ENCODE measurements at regions not wholly inside any gene's neighbourhood (a gene's known extent, or its start where the extent isn't known, plus 50 kb on each side); places are given as distances from the start of the nearest gene placed in this dataset.

GRCh38 chr10:7507887-7508726, 97.3 kb upstream of the SFMBT2 start:
- no peaks in the 10 kb centered on the region for H3K27me3 ChIP-seq (ENCODE audit: control insufficient read depth in 3 of 3, insufficient read depth in 3 of 3, low read length in 2 of 3)
- no peaks in the 10 kb centered on the region for H3K4me1 ChIP-seq (ENCODE audit: control insufficient read depth in 5 of 5, insufficient read depth in 5 of 5, low read length in 5 of 5)
- ATAC-seq (ENCODE audit: insufficient read depth, low FRiP score) = no peak
- no peak overlapping the region for H3K27ac ChIP-seq (ENCODE audit: low read depth in 1 of 2, low read length in 1 of 2)
- 34 to 60% methylated on average over 13 of the region's 13 CpGs for WGBS, 2 donors
- H3K9me3 ChIP-seq (ENCODE audit: control insufficient read depth in 4 of 4, insufficient read depth in 3 of 4, low read length in 3 of 4) = peaks cover 0 to 3% (median 1%) of the 10 kb centered on the region in 4 donors
- TF ChIP-seq, protein P1, sequence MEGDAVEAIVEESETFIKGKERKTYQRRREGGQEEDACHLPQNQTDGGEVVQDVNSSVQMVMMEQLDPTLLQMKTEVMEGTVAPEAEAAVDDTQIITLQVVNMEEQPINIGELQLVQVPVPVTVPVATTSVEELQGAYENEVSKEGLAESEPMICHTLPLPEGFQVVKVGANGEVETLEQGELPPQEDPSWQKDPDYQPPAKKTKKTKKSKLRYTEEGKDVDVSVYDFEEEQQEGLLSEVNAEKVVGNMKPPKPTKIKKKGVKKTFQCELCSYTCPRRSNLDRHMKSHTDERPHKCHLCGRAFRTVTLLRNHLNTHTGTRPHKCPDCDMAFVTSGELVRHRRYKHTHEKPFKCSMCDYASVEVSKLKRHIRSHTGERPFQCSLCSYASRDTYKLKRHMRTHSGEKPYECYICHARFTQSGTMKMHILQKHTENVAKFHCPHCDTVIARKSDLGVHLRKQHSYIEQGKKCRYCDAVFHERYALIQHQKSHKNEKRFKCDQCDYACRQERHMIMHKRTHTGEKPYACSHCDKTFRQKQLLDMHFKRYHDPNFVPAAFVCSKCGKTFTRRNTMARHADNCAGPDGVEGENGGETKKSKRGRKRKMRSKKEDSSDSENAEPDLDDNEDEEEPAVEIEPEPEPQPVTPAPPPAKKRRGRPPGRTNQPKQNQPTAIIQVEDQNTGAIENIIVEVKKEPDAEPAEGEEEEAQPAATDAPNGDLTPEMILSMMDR (IDR thresholded peaks at IDR 0.05; ENCODE audit: control extremely low read depth, extremely low read depth) = no peak
- DNase-seq = no peak
- no peak overlapping the region for H3K9ac ChIP-seq (ENCODE audit: insufficient read depth in 1 of 2, low read length in 2 of 2)
- H3K4me3 ChIP-seq = no peak overlapping the region
- no peaks in the 10 kb centered on the region for H3K36me3 ChIP-seq (ENCODE audit: control insufficient read depth in 4 of 4, insufficient read depth in 4 of 4, low read length in 4 of 4)

GRCh38 chr10:7506571-7506970, 95.7 kb upstream of the SFMBT2 start:
- Histone ChIP-seq H3K27ac (ENCODE audit: low read depth in 1 of 2, low read length in 1 of 2) (no peak overlapping the region), H3K27me3 (ENCODE audit: control insufficient read depth in 3 of 3, insufficient read depth in 3 of 3, low read length in 2 of 3) (no peaks in the 10 kb centered on the region), H3K9me3 (ENCODE audit: control insufficient read depth in 4 of 4, insufficient read depth in 3 of 4, low read length in 3 of 4) (peaks cover 0 to 3% (median 1%) of the 10 kb centered on the region in 4 donors), H3K9ac (ENCODE audit: insufficient read depth in 1 of 2, low read length in 2 of 2) (no peak overlapping the region), H3K36me3 (ENCODE audit: control insufficient read depth in 4 of 4, insufficient read depth in 4 of 4, low read length in 4 of 4) (no peaks in the 10 kb centered on the region), H3K4me3 (no peak overlapping the region), H3K4me1 (ENCODE audit: control insufficient read depth in 5 of 5, insufficient read depth in 5 of 5, low read length in 5 of 5) (no peaks in the 10 kb centered on the region)
- ATAC-seq (ENCODE audit: insufficient read depth, low FRiP score) = no peak
- WGBS, 2 donors = 89 to 95% methylated on average over 3 of the region's 3 CpGs
- TF ChIP-seq, protein P1 (IDR thresholded peaks at IDR 0.05; ENCODE audit: control extremely low read depth, extremely low read depth) = no peak
- DNase-seq = no peak

DNA sequence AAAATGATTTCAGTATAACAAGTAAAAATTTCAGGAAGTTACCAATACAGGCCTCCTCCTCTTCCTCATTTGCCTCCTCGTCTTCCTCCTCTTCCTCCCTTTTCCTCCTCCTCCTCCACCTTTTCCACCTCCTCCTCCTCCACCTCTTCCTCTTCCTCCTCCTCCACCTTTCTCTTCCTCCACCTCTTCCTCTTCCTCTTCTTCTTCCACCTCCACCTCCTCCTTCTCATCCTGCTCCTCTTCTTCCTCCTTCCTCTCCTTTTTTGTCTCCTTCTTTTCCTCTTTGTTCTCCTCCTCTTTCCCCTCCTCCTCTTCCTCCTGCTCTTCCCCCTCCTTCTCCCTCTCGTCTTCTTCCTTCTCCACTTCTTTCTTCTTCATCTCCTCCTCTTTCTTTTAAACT, 94.4 kb upstream of the SFMBT2 start:
- no peak for ATAC-seq (ENCODE audit: insufficient read depth, low FRiP score)
- no peaks in the 10 kb centered on the region for H3K9me3 ChIP-seq (ENCODE audit: control insufficient read depth in 4 of 4, insufficient read depth in 3 of 4, low read length in 3 of 4)
- no peak for DNase-seq
- no peaks in the 10 kb centered on the region for H3K36me3 ChIP-seq (ENCODE audit: control insufficient read depth in 4 of 4, insufficient read depth in 4 of 4, low read length in 4 of 4)
- no peaks in the 10 kb centered on the region for H3K4me1 ChIP-seq (ENCODE audit: control insufficient read depth in 5 of 5, insufficient read depth in 5 of 5, low read length in 5 of 5)
- H3K4me3 ChIP-seq = no peak overlapping the region
- TF ChIP-seq, protein P1 (IDR thresholded peaks at IDR 0.05; ENCODE audit: control extremely low read depth, extremely low read depth) = no peak
- H3K27me3 ChIP-seq (ENCODE audit: control insufficient read depth in 3 of 3, insufficient read depth in 3 of 3, low read length in 2 of 3) = no peaks in the 10 kb centered on the region
- no peak overlapping the region for H3K9ac ChIP-seq (ENCODE audit: insufficient read depth in 1 of 2, low read length in 2 of 2)
- H3K27ac ChIP-seq (ENCODE audit: low read depth in 1 of 2, low read length in 1 of 2) = no peak overlapping the region
- WGBS, 2 donors = 58 to 60% methylated on average over 2 of the region's 2 CpGs
